HTR-8/SVneo (cell line): ENCODE measurements at regions not wholly inside any gene's neighbourhood (a gene's known extent, or its start where the extent isn't known, plus 50 kb on each side); places are given as distances from the start of the nearest gene placed in this dataset.
"Not testable (repeated sequence)": the region's sequence is repeated elsewhere in the genome, so short reads cannot be mapped to it uniquely, and the experiment has no call there.

Source experiments
- DNase-seq: peaks from one replicate; pipeline ENCODE4 v3.0.0; 2011; ENCODE audit warnings: low spot score, mixed read lengths; ENCODE audit not compliant: insufficient read length
- FAIRE-seq: peaks from 2 replicates; lab custom pipeline; 2011; peaks lifted over from hg19 to GRCh38; lab: Jason Lieb, UNC

DNA sequence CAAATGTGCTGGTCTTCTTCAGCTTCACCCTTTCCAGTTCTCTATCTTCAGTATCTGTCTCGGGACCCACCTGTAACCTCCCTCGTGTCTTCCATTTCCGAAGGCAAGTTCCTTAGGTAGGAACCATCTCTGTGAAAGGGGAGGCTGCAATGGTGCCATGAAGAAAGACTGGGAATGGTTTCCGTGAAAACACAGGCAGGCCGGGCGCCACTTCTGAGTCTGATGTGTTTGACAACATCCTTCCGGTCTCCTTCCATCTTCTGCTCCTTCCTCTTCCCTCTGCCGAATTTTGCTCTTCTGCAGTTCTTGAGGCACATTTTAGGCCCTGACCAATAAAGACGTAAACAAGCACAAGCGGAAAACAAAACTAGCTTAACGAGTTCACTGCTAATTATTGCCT, 328.0 kb downstream of the THBS2 start:
- FAIRE-seq, result no peak

DNA sequence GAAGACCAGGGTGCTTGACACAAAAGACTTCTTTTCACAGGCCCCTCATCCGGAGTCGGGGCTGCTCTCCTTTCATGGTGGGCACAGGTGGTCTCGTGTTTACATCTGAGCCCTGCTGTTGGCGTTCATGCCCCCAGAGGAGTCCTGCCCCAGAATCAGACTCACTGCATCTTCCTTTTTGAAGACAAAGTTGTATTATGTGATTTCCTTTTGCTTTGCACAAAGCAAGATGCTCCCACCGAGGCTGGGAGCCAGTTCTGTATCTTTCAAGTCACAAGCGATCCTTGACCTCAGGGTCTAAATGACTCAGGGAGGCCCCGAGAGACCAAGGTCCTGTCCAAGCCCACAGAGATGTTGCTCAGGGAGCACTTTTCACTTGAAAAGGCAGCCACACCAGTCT, 330.5 kb downstream of the THBS2 start:
- no peak for FAIRE-seq
- DNase-seq, result no peak

More for the DNA sequence above, 328.0 kb downstream of the THBS2 start:
- no peak for DNase-seq

DNA sequence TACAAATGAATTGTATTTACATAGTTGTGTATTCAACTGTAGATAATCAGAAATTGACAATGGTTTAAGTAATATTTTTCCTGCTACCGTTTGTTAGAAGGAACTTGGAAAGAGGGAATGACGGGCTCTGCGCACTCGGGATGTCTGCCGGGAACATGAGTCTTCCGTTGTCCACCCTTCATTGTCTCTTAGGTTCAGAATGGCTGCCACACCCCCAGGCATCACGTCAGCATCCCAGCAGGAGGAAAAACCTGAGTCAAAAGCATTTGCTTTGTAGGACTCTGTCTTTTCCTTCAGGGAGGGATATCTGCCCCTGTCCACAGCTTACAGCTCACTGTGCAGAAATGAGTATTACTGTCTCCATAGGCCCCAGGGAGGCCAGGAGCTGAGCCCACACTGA, 331.2 kb downstream of the THBS2 start:
- DNase-seq (no peak), FAIRE-seq (no peak)

DNA sequence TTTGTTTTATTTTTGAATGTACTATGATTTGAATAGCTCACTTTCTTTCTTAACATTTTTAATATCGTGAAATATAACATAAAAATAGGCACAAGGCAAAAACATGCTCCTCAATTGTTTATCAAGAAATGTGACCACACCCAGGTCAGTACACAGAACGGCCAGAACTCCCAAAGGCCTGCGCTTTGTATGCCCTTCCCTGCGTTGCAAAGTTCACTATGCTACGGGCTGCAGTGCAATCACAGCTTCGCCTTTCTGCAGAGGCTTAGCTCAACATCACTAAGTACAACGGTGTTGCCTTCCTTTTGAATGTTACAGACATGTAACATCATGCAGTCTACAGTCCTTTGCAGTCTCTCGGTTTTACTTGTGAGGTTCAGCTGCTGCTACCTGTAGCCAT, 333.4 kb downstream of the THBS2 start:
- DNase-seq (no peak), FAIRE-seq (no peak)

DNA sequence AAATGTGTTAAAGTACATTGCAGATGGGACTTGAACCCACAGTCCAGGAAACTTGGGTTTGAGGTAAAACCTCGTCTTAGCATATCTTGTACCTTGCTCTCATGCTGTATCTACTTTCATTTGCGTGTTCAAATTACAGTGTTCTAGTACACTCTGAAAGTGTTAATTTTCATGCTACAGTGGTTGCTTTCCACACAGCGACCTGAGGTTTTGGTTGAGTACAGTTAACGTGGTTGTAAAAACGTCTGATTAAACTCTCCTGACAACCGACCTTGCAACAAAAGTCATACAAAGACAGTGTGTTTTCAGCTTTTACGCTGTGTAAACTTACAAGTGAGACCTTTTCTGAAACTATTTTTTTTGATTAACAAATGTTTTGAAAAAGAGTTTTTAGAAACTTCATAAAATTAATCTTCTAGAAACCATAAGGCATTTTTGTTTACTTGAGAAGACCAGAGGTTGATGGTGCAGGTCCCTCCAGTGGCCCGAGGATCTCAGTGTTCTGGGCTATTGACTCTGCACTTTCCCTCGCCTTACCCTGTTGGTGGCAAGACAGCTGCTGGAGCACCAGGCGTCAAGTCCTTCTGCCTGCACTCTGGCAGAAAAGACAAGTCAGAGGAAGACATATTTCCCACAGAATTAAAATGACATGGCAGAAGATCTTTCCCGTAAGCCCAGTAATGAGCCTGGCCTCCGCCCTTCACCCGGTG, 334.0 kb downstream of the THBS2 start:
- no peak for DNase-seq
- FAIRE-seq, result no peak

DNA sequence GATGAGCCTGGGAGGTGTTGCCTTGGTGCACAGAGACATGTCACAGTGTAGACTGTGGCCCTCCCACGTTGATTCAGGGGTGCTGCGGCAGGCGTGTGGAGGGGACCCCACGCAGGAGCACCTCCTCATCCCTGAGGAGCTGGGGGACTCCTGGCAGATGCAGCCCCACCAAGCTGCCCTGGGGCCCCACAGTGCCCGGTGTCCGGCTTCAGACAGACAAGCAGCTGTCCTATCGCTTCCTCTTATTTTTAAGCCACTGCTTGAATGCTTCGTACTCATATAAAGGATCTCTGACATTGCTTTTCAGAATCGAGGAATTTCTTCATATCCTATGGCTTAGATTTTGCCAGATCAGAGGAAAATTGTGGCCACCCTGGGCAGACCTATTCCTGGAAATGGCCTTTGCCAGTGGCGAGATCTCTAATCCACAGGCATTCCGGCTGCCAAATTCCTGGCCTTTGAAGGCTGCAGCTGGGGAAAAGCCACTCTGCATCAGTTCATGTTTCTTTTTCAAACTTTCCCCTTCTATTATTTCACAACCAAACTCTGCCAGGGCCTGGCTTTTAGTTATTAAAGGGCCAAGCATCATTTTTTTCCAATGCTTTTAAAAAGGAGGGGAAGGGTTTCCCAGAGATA, 337.0 kb downstream of the THBS2 start:
- no peak for DNase-seq
- FAIRE-seq, result no peak

DNA sequence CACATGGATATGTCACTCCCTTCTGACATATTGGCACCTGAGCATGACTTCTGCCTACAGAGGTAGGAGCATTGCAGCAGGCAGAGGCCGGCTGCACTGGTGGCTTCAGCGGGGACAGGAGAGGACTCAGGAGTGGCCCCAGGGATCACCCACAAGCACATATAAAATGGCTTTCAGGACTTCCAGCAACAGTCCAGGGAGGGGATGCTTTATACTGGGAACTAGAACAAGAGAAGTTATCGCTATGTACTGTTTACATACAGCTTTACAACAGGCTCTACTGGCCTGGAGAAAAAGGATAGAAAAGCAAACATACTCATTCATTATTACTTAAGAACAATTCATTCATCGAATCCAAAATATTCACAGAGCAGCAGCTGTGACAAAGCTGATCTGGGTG, 337.8 kb downstream of the THBS2 start:
- FAIRE-seq (no peak), DNase-seq (no peak)

DNA sequence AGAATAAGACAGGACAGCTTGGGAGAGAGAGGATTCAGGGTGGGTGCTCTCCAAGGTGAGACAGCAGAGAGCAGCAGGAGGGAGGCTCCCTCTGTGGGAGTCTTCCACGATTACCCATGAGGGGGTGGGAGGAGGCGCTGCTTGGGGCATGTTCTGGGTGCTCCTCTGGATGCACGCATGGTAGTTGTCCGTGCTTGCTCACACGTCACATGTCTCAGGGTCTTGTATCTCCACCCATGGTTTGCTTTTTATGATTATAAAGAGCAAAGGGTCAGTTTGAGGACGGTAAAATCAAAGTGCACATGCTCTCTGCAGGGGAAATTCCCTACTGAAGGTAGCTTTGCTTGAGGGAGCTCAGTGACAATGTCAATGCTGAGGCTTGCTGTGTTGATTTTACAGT, 338.4 kb downstream of the THBS2 start:
- no peak for DNase-seq
- no peak for FAIRE-seq

DNA sequence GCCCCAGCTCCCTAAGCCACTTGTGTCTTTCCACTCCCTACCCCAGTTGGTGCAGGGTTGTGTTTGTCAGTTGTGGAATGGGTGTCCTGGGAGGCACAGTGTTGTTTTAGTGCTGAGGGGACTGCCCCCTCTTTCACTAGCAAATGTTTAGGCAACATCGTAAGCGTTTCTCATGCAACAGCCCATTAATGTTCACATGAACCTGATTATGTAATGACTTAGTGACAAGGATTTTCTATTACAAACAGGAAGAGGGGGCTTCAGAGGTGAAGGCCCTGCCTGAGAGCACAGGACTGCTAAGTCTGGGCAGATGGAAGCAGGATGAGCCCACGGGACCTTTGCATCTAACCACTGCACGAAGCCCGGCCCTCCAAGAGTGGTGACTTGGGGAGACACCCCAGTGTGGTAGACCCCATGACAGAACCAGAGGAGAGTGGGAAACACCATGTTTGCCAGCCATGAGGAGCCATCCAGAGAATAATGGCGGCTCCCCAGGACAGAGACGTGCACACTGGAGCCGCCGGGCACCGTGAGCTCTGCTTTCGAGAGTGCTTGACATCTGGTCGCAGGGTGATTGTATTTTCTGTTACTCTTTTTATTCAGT, 339.7 kb downstream of the THBS2 start:
- DNase-seq, result no peak
- no peak for FAIRE-seq

DNA sequence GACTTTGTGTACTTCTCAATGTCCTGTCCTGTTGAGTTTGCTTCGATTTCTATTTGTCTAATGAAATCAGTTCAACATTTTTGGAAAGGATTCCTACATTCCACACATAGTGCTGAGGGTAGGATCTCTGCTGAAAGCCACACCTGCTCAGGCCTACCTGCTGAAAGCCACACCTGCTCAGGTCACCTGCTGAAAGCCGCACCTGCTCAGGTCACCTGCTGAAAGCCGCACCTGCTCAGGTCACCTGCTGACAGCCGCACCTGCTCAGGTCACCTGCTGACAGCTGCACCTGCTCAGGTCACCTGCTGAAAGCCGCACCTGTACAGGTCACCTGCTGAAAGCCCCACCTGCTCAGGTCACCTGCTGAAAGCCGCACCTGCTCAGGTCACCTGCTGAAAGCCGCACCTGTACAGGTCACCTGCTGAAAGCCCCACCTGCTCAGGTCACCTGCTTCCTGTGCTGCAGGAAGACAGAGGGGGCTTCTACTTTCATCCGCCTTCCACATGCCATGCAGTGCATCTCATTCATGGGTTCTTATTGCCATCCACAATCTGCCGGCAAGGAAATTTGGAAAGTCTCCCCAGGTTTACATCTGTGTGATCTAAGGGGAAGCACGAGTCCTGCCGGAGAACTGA, 340.3 kb downstream of the THBS2 start:
- FAIRE-seq, DNase-seq: not testable (repeated sequence)

DNA sequence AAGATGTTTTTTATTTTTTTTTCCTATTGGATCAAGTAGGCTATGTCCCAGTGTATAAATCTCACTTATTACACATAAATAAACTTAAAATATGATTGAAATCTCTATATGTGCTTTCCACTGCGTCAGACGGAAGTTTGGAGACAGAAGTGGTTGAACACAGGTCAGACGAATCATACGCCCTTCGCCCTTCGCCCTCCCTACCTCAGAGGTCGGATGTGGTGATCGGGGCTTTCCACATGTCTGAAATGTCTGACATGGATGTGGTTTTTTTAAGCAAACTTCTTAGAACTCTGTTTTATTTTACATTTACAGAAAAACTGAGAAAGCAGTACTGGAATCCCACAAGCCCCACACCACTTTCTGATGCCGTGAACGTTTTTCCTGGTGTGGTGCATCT, 344.4 kb downstream of the THBS2 start:
- DNase-seq (no peak), FAIRE-seq (no peak)

DNA sequence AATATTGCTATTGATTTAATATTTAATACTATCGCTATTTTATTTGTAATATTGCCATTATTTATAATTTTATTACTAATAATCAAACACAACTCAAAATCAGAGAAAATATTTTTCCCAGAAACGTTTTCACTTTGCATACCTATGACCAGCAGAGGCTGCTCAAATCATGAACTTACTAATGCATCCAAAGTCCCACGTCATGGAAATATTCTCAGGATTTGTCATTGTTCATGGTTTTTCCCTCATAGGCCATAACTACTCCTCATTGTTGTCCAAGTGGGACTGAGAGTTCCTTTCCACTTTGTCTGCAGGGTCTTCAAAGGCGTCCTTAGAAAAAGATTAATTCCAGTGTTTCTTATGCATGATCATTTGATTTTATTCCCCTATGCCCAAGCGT, 344.8 kb downstream of the THBS2 start:
- DNase-seq, result peak; percentile 50
- no peak for FAIRE-seq

DNA sequence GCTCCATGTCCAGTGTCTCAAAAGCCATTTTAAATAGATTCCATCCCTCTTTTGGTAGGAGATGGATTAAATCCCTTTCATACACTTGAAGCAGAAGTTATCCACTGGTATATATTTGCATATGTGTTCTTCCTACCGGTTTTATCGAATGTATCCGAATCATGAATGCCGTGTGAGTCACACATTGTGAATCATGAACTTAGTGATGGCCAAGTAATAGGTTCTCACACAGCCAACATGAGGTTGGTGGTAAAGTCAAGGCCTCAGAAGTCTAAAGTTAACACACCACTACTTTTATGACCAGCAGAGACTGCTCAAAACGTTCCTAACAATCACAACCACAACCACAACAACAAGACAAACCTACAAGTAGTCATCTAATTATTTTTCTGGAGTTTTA, 345.5 kb downstream of the THBS2 start:
- FAIRE-seq, result no peak
- no peak for DNase-seq

DNA sequence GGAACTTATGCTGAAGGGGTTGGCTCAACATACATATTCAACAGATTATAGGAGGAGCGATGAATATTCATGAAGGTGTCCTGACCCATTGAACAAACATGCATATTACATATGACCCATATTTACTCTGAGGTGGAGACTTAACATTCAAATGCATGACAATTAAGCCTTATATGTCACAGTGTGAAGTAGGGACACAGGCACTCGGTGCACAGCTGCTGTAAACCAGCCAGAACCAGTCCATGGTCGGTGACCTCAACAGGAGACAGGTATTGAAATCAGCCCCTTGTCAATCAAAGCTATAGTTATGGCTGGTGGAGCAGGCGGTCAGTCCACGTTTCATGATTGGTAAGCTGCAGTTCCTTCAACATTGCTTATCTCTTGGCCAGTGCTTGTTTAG, 347.3 kb downstream of the THBS2 start:
- DNase-seq, result no peak
- no peak for FAIRE-seq

DNA sequence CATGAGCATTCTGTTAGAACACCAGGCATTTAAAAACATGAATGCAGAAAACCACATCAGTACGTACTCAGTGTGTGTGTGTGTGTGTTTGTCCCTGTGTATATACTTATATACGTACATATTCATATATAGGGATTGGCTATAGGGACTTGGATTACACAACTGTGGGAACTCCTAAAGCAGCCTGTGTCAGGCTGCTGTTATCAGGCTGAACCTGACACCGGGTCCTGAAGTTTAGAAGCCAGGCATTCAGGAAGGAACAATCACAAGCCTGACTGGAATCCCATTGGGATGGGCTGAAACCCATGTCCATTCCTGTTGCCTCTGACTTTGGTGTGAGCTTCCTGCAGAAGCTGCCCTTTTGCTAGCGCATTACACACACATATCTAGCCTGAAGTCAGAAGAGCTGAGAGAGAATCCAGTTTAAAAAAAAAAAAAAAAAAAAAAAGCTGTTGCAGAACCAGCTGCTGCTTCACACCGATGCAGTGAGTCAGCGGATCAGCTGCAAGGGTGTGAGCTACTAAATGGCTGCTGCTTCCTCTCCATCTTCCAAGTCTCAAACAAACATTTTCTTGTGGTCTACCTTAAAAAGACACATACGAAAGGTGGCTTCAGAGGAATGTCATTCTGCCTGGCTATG, 348.1 kb downstream of the THBS2 start:
- FAIRE-seq (no peak), DNase-seq (no peak)

DNA sequence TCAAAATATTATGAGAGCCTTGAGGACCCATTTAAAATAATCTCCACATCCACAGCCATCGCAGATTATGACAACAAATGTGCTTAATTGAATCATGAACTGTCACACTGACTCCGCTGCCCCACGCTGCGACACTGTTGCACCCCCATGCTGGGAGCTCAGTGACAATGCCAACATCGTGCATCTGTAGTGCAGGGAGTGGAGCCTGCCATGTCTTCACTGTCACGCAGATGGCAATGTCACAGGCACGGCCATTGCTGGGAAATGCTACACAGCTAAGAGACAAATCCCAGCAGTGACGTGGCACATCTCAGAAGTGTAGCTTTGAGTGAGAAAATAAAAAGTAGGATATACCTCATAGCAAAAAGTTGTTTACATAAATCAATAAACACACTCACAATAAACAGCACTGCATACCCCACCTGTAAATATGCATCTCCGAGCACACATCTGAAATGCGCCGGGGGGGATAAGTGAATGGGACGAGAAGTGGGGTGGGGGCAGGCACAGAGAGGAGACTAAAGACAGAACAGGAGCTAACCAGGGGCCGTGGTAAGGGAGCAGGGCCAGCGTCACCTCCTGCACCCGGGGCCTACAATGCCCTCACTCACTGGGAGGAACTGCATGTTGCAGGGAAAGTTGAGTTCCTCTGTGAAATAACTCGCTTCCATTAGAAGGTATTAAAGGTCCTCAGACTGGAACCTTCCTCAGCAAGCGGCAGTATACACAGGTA, 349.9 kb downstream of the THBS2 start:
- DNase-seq (no peak), FAIRE-seq (no peak)

DNA sequence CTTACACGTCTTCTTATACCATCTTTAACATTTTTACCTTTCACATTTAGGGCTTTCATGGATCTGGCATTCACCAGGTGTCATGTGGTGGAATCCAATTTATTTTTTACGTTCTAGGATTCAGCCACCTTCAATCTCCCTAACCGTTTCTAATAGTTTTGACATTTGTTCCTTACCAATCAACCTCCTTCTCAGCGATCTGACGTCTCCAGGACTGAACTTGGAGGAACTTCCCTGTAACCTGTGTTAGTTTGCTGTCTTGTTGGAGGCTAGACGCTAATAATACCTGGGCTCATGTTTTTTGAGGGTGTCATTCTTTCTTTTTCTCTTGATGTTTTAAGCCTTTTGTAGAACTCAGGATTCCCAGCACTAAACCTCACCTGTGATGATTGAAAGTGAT, 351.6 kb downstream of the THBS2 start:
- no peak for DNase-seq
- no peak for FAIRE-seq

DNA sequence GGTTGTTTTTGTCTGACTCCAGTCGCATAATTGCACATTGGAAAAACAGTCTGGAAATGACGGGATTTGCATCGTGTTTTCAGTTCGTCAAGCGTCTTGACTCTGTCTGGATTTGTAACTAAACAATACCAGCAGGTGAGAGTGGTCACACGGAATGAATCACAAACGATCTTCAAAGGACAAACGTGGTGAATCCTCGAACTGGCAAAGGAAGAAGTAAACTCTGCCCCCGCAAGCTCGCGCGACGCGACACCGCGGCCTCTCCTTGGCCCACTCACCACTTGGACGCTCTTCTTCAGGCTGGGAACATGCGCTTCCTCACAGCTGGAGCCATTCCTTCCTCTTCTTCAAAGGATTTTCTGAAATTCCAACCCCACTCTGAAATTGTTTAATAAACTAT, 352.6 kb downstream of the THBS2 start:
- DNase-seq (no peak), FAIRE-seq (no peak)

DNA sequence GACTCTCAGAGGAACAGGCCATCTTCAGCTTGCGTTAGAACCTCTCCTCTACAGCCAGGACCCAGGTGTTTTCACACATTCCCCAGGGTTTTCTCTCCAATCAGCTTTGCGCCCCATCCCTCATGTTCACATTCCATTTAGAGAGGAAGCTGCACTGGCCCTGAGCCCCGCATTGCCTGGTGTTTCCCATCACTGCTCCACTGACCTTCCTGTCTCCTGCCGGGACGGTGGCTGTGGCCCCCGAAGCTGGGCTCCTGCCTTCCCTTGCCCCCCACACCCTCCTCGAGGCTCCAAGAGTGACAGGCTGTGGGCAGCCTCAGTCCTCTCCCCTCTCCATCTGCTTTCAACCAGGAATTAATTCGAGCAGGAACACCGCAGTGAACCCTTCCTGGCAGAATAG, 357.3 kb downstream of the THBS2 start:
- DNase-seq, result no peak
- FAIRE-seq, result no peak
